ENCODE measurements at regions not wholly inside any gene's neighbourhood (a gene's known extent, or its start where the extent isn't known, plus 50 kb on each side); places are given as distances from the start of the nearest gene placed in this dataset.
"Not testable (repeated sequence)": the region's sequence is repeated elsewhere in the genome, so short reads cannot be mapped to it uniquely, and the experiment has no call there.

GRCh38 chr7:69087281-69087680 lies 511.0 kb upstream of the AUTS2 start:
- TF ChIP-seq CTCF, POLR2AphosphoS5, POLR2A (IDR thresholded peaks at IDR 0.05): not testable (repeated sequence)
